ENCODE measurements at regions not wholly inside any gene's neighbourhood (a gene's known extent, or its start where the extent isn't known, plus 50 kb on each side); places are given as distances from the start of the nearest gene placed in this dataset.

DNA sequence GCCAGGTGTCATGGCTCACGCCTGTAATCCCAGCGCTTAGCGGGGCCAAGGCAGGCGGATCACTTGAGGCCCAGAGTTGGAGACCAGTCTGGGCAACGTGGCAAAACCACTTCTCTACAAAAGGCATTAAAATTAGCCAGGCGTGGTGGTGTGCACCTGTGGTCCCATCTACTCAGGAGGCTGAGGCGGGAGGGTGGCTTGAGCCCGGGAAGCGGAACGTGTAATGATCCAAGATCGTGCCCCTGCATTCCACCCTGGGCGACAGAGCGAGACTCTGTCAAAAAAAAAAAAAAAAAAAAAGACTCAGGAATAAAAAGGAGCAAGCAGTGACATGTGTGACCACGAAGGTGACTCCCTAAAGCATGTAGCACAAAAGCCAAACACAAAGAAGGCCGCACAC is 50.1 kb upstream of the SALL3 start:
- DNase-seq (ENCODE audit: low spot score): no peak

All from D341Med (cell line).